GM10248 (cell line): ENCODE measurements at regions not wholly inside any gene's neighbourhood (a gene's known extent, or its start where the extent isn't known, plus 50 kb on each side); places are given as distances from the start of the nearest gene placed in this dataset.

ENCODE experiments used
- CTCF ChIA-PET: fragments of 300-600 bp; sonication (Branson Sonifier 250); formaldehyde crosslinking; extraction: SDS; loops from one replicate; lab custom pipeline; 2021; ENCODE audit warnings: antibody characterized with exemption; lab: Yijun Ruan, JAX
- POLR2A ChIA-PET: fragments of 350-650 bp; sonication (Branson Sonifier 250); formaldehyde crosslinking; extraction: SDS; loops from one replicate; lab custom pipeline; 2020; ENCODE audit warnings: antibody characterized with exemption; lab: Yijun Ruan, JAX
- DNase-seq: peaks from one replicate; pipeline ENCODE4 v3.0.0; 2012; ENCODE audit errors: extremely low spot score
- TF ChIP-seq, protein P1 (sequence below): IDR thresholded peaks from 2 replicates; pipeline ENCODE4 v1.5.1; 2012; ENCODE audit warnings: mild to moderate bottlenecking, low read depth; ENCODE audit errors: extremely low read depth, missing control alignments, control extremely low read depth

DNA sequence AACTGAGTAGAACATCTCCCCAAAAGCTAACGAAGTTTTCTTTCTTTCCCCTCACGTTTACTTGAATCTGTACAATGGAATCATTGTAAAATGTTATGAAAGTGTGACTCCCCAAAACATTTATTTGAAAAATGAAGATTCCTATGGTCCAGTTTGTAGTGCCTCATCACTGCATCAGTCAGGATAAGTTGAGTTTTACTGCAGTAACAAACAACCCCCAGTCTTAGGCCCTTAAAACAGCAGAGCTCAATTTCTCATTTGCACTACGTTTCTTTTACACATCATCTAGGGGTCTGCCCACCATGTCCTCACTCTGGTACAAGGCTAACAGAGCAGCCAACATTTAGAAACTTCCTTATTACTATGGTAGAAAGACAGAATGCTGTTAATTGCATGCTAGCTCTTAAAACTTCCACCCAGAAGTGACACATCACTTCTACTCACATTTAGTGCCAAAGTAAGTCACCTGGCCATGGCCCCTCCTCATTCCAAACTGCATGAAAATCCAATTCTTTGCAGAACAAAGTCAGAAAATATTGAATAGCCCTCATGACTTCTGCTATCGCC lies 546.4 kb downstream of the MED13L start:
- CTCF ChIA-PET = interaction anchor here (1.9 kb wide), 1 partner anchor 9 kb away, joined by 4 read pairs; no protein-coding TSS in a partner anchor
- POLR2A ChIA-PET = no interaction called here
- TF ChIP-seq, protein P1, sequence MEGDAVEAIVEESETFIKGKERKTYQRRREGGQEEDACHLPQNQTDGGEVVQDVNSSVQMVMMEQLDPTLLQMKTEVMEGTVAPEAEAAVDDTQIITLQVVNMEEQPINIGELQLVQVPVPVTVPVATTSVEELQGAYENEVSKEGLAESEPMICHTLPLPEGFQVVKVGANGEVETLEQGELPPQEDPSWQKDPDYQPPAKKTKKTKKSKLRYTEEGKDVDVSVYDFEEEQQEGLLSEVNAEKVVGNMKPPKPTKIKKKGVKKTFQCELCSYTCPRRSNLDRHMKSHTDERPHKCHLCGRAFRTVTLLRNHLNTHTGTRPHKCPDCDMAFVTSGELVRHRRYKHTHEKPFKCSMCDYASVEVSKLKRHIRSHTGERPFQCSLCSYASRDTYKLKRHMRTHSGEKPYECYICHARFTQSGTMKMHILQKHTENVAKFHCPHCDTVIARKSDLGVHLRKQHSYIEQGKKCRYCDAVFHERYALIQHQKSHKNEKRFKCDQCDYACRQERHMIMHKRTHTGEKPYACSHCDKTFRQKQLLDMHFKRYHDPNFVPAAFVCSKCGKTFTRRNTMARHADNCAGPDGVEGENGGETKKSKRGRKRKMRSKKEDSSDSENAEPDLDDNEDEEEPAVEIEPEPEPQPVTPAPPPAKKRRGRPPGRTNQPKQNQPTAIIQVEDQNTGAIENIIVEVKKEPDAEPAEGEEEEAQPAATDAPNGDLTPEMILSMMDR = no peak
- DNase-seq = no peak

DNA sequence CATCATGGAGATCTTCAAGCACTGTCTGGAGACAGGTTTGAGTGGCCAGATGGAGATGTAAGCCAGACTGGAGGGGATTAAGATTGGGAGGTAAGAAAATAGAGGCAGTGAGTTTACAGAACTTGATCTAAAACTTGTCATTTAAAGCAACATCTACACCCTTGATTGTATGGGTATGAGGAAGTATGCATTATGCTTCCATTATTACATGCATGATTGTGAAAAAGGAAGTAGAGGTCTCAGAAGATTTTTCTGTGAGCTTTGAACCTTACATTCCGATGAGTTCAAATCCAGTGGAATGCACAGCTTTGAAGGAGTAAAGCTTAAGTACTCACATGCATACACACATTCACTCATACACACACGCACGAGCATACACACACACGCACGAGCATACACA lies 550.8 kb downstream of the MED13L start:
- POLR2A ChIA-PET = no interaction called here
- CTCF ChIA-PET = no interaction called here
- no peak for DNase-seq
- TF ChIP-seq, protein P1 = no peak

DNA sequence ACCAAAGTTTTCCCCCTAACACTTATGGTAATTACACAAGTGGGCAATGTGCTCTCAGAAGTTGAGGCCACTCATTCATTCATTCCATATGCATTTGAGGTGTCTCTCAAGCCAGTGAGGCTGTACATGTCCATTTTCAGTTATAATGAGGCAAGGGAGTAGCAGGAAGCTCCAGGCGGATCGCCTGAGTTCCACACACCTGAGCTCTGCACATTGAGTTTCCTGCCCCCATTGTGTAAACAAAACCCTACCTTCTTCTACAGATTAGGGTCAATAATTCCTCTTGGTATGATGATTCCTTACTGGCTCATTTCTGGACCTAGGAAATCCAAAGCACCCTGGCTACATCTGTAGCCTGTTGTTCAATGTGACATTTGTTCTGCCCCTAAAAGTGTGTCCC lies 555.3 kb downstream of the MED13L start:
- CTCF ChIA-PET = no interaction called here
- POLR2A ChIA-PET = no interaction called here
- DNase-seq = no peak
- TF ChIP-seq, protein P1 = no peak

DNA sequence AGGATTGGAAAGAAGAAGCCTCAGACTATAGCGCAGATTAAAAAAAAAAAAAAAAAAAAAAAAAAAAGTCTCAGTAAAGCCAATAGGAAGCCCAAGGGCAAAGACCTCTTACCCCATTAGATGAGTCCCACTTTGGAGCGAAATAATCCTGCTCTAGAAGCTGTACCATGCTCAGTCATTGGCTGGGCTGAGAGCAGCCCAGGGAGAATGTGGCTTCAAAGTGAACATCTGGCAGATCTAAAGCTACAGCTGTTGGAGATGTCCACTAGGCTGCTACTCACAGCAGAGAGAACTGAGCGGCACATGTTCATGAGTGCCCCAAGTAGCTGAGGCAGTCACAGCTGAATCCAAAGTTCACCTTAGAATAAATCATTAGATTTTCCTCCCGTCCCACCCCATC lies 560.9 kb downstream of the MED13L start:
- POLR2A ChIA-PET = no interaction called here
- CTCF ChIA-PET = interaction anchor here (1.5 kb wide), 1 partner anchor 11 kb away, joined by 4 read pairs; no protein-coding TSS in a partner anchor
- DNase-seq = no peak
- TF ChIP-seq, protein P1 = no peak

DNA sequence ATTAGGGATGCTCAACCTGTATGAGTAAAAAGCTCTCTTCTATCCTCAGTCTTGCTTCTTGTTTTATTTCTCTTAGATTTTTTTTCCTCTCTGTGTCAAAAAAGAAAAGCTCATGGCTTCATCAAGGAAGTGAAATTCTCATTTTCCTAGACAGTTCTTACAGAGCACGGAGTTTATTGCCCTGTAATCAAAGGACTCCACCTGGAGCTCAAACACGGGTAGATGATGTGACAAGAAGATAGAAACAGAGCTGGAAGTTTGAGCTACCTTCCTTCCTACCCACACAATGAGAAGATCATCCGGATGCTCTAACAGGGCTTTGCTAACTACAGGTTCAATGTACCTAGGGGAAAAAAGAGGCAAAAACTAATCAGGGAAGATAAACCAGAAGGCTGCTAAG lies 564.8 kb downstream of the MED13L start:
- ChIA-PET POLR2A (no interaction called here), CTCF (interaction anchor here (1.2 to 1.7 kb wide), 2 partner anchors 8 to 11 kb away, joined by 3 read pairs; no protein-coding TSS in a partner anchor)
- DNase-seq = no peak
- TF ChIP-seq, protein P1 = no peak

DNA sequence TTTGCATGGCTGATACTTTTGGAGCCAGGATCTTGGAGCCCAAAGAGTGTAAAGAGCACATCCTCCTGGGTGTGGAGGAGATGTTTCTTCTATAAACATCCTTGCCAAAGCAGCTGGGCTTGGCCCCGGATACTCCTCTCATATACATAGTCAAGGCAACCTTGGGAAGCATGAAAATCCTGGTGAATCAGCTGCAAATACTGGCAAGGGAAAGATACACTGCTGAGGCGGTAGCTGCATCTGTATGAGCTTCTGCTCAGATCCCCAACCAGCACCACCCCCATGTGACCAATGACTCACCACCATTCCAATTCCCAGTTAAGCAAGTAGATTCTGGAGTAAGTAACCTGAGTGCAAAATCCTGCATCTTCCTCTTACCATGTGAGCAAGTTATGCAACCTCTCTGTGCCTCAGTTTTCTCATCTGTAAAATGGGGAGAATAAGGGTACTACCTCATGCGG lies 567.4 kb downstream of the MED13L start:
- TF ChIP-seq, protein P1 = no peak
- CTCF ChIA-PET = no interaction called here
- DNase-seq = no peak
- POLR2A ChIA-PET = no interaction called here

DNA sequence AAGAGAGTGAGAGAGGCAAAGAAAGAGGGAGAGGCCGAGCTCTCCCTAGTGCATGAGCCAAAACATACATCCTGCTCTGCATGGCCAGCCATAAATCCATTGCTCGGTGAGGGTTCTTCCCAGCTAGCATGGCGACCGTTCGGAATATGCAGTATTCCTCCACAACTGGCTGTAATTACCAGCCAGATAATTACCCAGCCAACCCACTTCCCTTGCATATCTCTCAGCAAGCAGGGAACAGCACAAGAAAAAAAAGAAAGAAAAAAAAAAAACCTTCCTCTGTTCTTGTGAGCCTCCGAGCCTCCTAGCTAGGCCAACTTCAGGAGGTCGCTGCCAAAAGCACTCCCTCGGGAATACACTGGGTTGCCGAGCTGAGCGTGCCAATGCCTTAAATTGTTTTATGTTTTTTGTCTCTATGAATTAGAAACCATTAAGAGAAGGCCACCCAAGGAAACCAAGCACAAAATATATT lies 567.9 kb downstream of the MED13L start:
- POLR2A ChIA-PET = no interaction called here
- DNase-seq = no peak
- CTCF ChIA-PET = no interaction called here
- TF ChIP-seq, protein P1 = no peak
